ENCODE measurements at regions not wholly inside any gene's neighbourhood (a gene's known extent, or its start where the extent isn't known, plus 50 kb on each side); places are given as distances from the start of the nearest gene placed in this dataset.

- no peak for TF ChIP-seq POLR2A (IDR thresholded peaks at IDR 0.05)
- TF ChIP-seq, protein P1, sequence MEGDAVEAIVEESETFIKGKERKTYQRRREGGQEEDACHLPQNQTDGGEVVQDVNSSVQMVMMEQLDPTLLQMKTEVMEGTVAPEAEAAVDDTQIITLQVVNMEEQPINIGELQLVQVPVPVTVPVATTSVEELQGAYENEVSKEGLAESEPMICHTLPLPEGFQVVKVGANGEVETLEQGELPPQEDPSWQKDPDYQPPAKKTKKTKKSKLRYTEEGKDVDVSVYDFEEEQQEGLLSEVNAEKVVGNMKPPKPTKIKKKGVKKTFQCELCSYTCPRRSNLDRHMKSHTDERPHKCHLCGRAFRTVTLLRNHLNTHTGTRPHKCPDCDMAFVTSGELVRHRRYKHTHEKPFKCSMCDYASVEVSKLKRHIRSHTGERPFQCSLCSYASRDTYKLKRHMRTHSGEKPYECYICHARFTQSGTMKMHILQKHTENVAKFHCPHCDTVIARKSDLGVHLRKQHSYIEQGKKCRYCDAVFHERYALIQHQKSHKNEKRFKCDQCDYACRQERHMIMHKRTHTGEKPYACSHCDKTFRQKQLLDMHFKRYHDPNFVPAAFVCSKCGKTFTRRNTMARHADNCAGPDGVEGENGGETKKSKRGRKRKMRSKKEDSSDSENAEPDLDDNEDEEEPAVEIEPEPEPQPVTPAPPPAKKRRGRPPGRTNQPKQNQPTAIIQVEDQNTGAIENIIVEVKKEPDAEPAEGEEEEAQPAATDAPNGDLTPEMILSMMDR (IDR thresholded peaks at IDR 0.05 in 4 of 5, conservative IDR thresholded peaks at IDR 0.05 in 1 of 5), result no peak
These were observed 393.6 kb upstream of the IZUMO3 start for GRCh38 chr9:24939109-24939850.

Measured in gastrocnemius medialis (tissue), 4 donors.